GM18508 (cell line): ENCODE measurements at regions not wholly inside any gene's neighbourhood (a gene's known extent, or its start where the extent isn't known, plus 50 kb on each side); places are given as distances from the start of the nearest gene placed in this dataset.

Experiments used
- ATAC-seq: cut with Tn5 transposase; IDR thresholded peaks from one replicate; pipeline ENCODE4 v1.9.1; 2021; ENCODE audit warnings: moderate number of reproducible peaks; ENCODE audit not compliant: insufficient read depth, unreplicated experiment

DNA sequence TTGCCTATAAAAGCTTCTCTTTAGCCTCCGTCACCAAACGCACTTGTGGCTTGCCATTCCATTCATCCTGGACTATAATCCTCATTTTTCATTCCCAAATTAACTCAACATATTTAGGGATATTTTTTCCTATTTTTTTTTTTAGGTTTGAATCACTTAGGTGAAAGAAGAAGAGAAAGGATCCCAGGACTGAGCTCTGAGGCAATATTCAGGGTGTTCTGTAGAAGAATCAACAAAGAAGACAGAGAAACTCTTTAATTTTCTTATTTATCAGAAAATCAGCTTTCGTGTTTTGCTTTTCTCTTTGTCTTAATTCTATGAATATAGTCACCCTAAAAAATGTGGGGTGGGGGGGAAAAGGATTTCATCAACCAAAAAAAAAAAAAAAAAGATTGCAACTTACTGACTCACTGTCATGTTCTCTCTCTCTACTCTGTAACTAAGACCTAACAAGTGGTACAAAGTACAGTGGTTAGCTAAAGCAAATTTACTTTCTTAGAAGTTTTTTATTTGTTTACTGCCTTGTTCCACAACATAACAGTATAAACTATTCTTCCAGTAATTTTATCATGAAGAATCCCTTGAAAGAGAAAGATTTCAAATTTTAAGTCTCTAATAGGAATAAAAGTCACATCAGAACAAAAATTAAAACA, 272.0 kb downstream of the DHX15 start:
- ATAC-seq = no peak

- no peak for ATAC-seq
Observed at GRCh38 chr4:24303926-24304325, 280.4 kb downstream of the DHX15 start.

DNA sequence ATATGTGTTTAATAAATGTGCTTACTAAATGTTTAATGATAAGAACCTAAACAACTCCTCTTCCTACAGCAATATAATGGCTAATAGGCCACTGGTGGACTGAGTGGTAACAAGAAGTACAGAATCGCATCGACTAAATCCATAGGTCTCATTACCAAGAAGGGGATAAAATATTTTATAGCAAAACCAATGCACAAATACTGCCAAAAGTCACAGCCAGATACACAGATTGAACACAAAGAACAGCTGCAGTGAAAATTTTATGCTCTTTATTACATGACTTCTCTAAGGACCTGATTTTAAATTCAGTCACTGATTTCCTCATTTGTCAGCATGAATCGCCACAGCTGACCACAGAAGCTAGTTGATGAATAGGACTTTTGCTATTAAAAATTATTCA, 285.4 kb downstream of the DHX15 start:
- no peak for ATAC-seq

DNA sequence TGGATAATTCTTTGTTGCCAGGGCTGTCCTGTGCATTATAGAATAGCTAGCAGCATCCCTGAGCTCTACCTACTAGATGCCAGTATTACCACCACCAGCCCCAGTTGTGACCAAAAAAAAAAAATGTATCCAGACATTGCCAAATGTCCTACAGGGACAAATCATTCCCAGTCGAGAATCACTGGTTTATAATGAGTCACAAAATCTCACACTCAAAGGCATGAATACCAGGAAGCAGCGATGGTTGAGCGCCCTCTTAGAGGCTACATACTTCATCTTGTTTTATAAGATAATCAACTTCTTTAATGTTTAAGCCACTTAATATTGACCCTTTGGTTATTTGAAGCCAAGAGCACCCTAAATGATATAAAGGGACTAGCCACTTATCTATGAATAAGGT, 297.3 kb downstream of the DHX15 start:
- ATAC-seq = no peak

- no peak for ATAC-seq
Observed at GRCh38 chr4:24285759-24286158, 298.6 kb downstream of the DHX15 start.

DNA sequence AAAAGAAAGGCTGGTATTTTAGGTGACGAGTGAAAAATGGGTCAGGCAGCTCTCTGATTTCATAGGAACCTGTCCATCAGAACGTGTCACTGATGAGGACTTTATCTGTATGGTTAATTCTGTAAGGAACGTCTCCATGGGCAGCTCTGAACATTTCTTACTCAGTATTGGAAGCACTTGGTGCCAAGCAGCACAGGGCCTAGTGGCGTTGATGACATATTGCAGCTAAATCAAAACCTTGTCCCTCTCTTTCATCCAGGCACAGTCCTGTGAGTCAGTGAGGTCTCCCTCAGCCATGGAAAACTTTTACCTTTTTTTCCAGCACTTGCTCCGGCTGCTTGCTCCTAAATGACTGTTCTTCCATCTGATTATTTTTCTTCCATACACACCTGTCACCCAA, 301.9 kb downstream of the DHX15 start:
- ATAC-seq = no peak

GRCh38 chr4:24279911-24280375, 304.4 kb downstream of the DHX15 start:
- no peak for ATAC-seq

- no peak for ATAC-seq
Observed at GRCh38 chr4:24279469-24279868, 304.9 kb downstream of the DHX15 start.

- no peak for ATAC-seq
Observed at GRCh38 chr4:24278693-24279092, 305.7 kb downstream of the DHX15 start.

GRCh38 chr4:24274381-24274941, 309.9 kb downstream of the DHX15 start:
- ATAC-seq = no peak

DNA sequence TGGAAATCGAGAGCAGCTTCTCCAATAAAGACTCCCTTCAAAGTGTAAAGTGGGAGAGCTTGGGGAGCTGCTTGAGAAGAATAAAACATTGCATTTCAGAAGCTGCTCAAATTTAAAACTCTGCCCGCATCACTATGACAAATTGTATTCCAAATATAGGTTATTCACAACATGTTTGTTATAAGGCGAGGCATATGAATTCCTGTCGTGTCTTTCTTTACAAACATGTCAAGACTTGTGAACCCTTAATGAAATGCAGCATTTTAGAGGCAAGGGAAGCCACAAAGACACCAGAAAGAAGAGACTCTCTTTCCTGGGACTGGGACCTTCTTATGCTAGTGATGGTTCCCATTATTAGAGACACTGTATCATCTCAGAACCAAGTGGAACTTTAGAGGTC, 311.2 kb downstream of the DHX15 start:
- ATAC-seq = no peak

- ATAC-seq = no peak
Observed at GRCh38 chr4:24266951-24267722, 317.2 kb downstream of the DHX15 start.

- no peak for ATAC-seq
Observed at GRCh38 chr4:24265989-24266388, 318.4 kb downstream of the DHX15 start.

DNA sequence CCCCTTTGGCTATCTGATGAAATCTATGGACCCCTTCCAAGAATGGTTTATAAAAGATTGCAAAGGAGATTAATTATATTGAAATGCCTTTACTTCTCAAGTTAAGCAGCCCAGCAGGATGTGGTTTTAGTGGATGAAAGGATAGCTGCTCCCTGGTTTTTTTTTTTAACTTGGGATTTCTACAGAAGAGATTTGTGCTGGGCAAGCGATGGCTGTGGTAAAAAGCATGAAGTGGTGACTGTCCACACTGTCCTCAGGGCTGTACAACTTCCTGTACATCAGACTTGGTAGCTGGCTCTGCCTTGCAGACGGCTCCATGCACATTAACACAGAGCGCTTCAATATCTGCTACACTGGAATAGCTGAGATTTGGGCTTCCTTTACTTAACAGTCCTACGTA, 321.7 kb downstream of the DHX15 start:
- ATAC-seq = no peak

GRCh38 chr4:24262084-24262483, 322.3 kb downstream of the DHX15 start:
- ATAC-seq = no peak

DNA sequence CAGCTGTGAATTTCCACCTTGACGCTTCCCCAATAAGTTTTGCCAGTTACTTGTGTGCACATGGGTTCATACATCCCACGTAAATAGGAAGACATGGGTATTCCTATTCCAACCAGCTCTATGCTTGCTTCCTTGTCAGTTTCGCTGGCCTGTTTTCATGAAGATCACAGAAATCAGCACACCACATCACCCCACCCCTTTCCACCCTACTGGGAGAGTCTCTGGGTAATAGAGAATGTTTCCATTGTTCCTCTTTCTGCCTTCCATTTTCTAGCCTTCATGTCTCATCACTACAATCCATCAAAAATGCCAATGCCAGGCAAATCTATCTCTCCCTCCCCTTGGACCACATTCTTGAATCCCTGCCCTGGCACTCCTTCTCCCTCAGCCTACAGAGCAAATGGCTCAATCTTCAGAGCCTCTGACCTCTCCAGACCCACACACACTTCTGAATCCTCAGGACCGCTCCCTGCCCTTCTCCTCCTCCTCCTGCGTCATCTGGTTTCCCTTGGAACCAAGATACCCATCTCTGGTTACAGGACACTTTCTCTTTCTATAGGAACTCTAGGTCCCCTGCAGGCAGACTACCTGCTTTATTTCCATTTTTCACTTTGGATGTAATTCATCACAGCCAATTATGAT, 323.3 kb downstream of the DHX15 start:
- no peak for ATAC-seq

- no peak for ATAC-seq
Observed at GRCh38 chr4:24260133-24260715, 324.1 kb downstream of the DHX15 start.

DNA sequence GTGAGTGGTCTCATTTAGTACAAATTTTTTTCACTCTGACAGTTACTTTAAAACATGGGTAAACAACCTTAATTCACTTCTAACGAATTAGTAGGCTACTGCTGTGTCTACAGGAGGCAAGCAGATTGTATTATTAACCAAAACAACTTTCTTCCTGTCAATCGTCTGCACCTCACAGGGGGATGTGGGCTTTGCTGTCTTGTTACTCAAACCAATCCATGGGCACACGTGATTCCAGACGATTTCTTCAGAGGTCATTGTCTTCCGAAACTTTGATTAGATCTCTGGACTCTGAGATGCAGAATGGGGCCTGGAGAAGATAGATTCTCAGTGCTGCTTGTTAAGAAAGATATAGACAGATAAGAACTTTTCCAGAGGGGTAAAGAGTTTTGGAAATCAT, 327.8 kb downstream of the DHX15 start:
- ATAC-seq = no peak

- ATAC-seq = no peak
Observed at GRCh38 chr4:24256066-24256465, 328.3 kb downstream of the DHX15 start.

- ATAC-seq = no peak
Observed at GRCh38 chr4:24252121-24252520, 332.2 kb downstream of the DHX15 start.

DNA sequence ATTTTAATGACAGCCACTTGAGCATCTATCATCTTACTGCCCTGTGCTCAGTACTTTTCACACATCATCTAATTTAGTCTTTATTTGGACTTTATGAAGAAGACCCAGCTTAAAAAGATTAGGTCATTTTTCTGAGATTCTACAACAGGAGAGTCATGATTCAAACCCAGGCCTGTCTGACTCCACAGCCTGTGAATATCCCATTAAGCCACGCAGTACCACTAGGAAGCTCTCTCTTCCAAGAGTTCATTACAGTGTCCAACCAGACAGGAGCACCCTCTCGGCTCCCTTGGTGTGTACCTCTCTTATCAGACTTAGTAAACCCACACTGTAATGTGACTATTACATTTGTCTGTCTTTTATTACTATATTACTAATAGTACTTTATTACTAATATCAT, 332.8 kb downstream of the DHX15 start:
- ATAC-seq = no peak
